KMS-11 (cell line): ENCODE measurements at regions not wholly inside any gene's neighbourhood (a gene's known extent, or its start where the extent isn't known, plus 50 kb on each side); places are given as distances from the start of the nearest gene placed in this dataset.

Experiments
- H2AFZ ChIP-seq: fragments of 200-600 bp; sonication (generic); 2 replicates; pipeline ENCODE4 v1.6.1; 2016; ENCODE audit warnings: antibody characterized with exemption, mixed run types, low read depth
- H3K27ac ChIP-seq: fragments of 200-600 bp; sonication (generic); 2 replicates; pipeline ENCODE4 v1.6.1; 2016; ENCODE audit warnings: mild to moderate bottlenecking, mixed run types
- H3K27me3 ChIP-seq: fragments of 200-600 bp; sonication (generic); 2 replicates; pipeline ENCODE4 v1.6.1; 2017; ENCODE audit warnings: mild to moderate bottlenecking, low read depth, mixed run types, moderate library complexity; ENCODE audit not compliant: insufficient read depth
- H3K36me3 ChIP-seq: fragments of 200-600 bp; sonication (generic); 2 replicates; pipeline ENCODE4 v1.6.1; 2017; ENCODE audit warnings: mild to moderate bottlenecking, mixed run types; ENCODE audit not compliant: insufficient read depth
- H3K4me1 ChIP-seq: fragments of 200-600 bp; sonication (generic); 2 replicates; pipeline ENCODE4 v1.6.1; 2016; ENCODE audit warnings: mild to moderate bottlenecking, low read depth, mixed run types; ENCODE audit not compliant: poor library complexity, severe bottlenecking
- H3K4me2 ChIP-seq: fragments of 200-600 bp; sonication (generic); 2 replicates; pipeline ENCODE4 v1.7.0; 2016; ENCODE audit warnings: mild to moderate bottlenecking, mixed run types
- H3K4me3 ChIP-seq: fragments of 200-600 bp; sonication (generic); IDR thresholded peaks from 2 replicates; pipeline ENCODE4 v1.6.1; 2017; ENCODE audit warnings: low read depth, low read length, mixed read lengths; ENCODE audit not compliant: insufficient read depth
- H3K79me2 ChIP-seq: fragments of 200-600 bp; sonication (generic); 2 replicates; pipeline ENCODE4 v1.6.1; 2016; ENCODE audit warnings: low read depth, mixed run types; ENCODE audit not compliant: insufficient read depth
- H3K9ac ChIP-seq: fragments of 200-600 bp; sonication (generic); 2 replicates; pipeline ENCODE4 v1.6.1; 2016; ENCODE audit warnings: mild to moderate bottlenecking, mixed run types
- H4K20me1 ChIP-seq: fragments of 200-600 bp; sonication (generic); 2 replicates; pipeline ENCODE4 v1.6.1; 2016; ENCODE audit warnings: mild to moderate bottlenecking, mixed run types; ENCODE audit not compliant: insufficient read depth
- TF ChIP-seq, protein P1 (sequence below): fragments of 200-600 bp; sonication (generic); conservative IDR thresholded peaks from 2 replicates; pipeline ENCODE4 v1.6.1; 2017; ENCODE audit warnings: low read depth, mild to moderate bottlenecking, antibody characterized with exemption, low read length, moderate library complexity, mixed read lengths

DNA sequence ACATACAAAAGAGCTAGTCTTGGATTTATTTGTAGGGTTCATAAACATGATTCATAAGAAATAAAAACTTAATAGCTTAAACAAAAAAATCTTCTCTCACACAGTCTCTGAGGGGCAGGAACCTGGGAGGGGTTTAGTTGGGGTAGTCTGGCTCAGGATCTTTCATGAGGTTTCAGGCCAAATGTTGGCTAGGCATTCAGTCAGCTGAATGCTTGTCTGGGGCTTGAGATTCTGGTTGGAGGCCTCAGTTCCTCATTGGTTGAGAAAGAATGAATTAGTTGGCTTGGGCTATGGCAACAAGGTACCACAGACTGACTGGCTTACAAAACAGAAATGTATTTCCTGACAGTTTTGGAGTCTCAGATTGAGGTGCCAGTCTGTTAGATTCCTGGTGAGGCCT lies 74.3 kb downstream of the ANKRD7 start:
- TF ChIP-seq, protein P1, sequence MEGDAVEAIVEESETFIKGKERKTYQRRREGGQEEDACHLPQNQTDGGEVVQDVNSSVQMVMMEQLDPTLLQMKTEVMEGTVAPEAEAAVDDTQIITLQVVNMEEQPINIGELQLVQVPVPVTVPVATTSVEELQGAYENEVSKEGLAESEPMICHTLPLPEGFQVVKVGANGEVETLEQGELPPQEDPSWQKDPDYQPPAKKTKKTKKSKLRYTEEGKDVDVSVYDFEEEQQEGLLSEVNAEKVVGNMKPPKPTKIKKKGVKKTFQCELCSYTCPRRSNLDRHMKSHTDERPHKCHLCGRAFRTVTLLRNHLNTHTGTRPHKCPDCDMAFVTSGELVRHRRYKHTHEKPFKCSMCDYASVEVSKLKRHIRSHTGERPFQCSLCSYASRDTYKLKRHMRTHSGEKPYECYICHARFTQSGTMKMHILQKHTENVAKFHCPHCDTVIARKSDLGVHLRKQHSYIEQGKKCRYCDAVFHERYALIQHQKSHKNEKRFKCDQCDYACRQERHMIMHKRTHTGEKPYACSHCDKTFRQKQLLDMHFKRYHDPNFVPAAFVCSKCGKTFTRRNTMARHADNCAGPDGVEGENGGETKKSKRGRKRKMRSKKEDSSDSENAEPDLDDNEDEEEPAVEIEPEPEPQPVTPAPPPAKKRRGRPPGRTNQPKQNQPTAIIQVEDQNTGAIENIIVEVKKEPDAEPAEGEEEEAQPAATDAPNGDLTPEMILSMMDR: no peak
- H4K20me1 ChIP-seq: no peaks in the 10 kb centered on the region
- H3K79me2 ChIP-seq: no peaks in the 10 kb centered on the region
- H3K27me3 ChIP-seq: no peaks in the 10 kb centered on the region
- H3K27ac ChIP-seq: no peak overlapping the region
- H3K36me3 ChIP-seq: no peaks in the 10 kb centered on the region
- no peaks in the 10 kb centered on the region for H3K4me1 ChIP-seq
- no peak overlapping the region for H3K9ac ChIP-seq
- H2AFZ ChIP-seq: no peak overlapping the region
- no peak overlapping the region for H3K4me2 ChIP-seq
- H3K4me3 ChIP-seq: no peak overlapping the region

GRCh38 chr7:118300177-118300576 lies 75.7 kb downstream of the ANKRD7 start:
- no peak overlapping the region for H3K27ac ChIP-seq
- no peak overlapping the region for H3K4me2 ChIP-seq
- no peak overlapping the region for H3K4me3 ChIP-seq
- H2AFZ ChIP-seq: no peak overlapping the region
- no peaks in the 10 kb centered on the region for H3K27me3 ChIP-seq
- no peaks in the 10 kb centered on the region for H3K36me3 ChIP-seq
- no peaks in the 10 kb centered on the region for H3K79me2 ChIP-seq
- TF ChIP-seq, protein P1: no peak
- H4K20me1 ChIP-seq: no peaks in the 10 kb centered on the region
- no peak overlapping the region for H3K9ac ChIP-seq
- H3K4me1 ChIP-seq: no peaks in the 10 kb centered on the region

GRCh38 chr7:118304100-118304499 lies 79.6 kb downstream of the ANKRD7 start:
- Histone ChIP-seq H3K36me3 (no peaks in the 10 kb centered on the region), H3K27ac (no peak overlapping the region), H2AFZ (no peak overlapping the region), H3K4me1 (no peaks in the 10 kb centered on the region), H3K27me3 (no peaks in the 10 kb centered on the region), H4K20me1 (no peaks in the 10 kb centered on the region), H3K4me2 (no peak overlapping the region), H3K4me3 (no peak overlapping the region), H3K79me2 (no peaks in the 10 kb centered on the region), H3K9ac (no peak overlapping the region)
- TF ChIP-seq, protein P1: no peak

GRCh38 chr7:118305671-118306070 lies 81.2 kb downstream of the ANKRD7 start:
- H3K36me3 ChIP-seq: no peaks in the 10 kb centered on the region
- TF ChIP-seq, protein P1: no peak
- no peak overlapping the region for H3K4me3 ChIP-seq
- peaks cover 5% of the 10 kb centered on the region for H3K4me1 ChIP-seq
- H3K79me2 ChIP-seq: no peaks in the 10 kb centered on the region
- no peak overlapping the region for H2AFZ ChIP-seq
- H3K4me2 ChIP-seq: no peak overlapping the region
- H3K27me3 ChIP-seq: no peaks in the 10 kb centered on the region
- no peak overlapping the region for H3K9ac ChIP-seq
- no peaks in the 10 kb centered on the region for H4K20me1 ChIP-seq
- no peak overlapping the region for H3K27ac ChIP-seq
